Panc1 (cell line): ENCODE measurements at regions not wholly inside any gene's neighbourhood (a gene's known extent, or its start where the extent isn't known, plus 50 kb on each side); places are given as distances from the start of the nearest gene placed in this dataset.

Experiments
- CTCF ChIP-seq: fragments of 450-650 bp; IDR thresholded peaks from 2 replicates; pipeline ENCODE4 v1.5.1; 2017; ENCODE audit warnings: mild to moderate bottlenecking
- POLR2AphosphoS5 ChIP-seq: IDR thresholded peaks from 2 replicates; pipeline ENCODE4 v1.6.1; 2012; ENCODE audit warnings: mild to moderate bottlenecking, low read depth, low read length, moderate library complexity
- SIN3A ChIP-seq: IDR thresholded peaks from 2 replicates; pipeline ENCODE4 v1.6.1; 2012; ENCODE audit warnings: low read depth, mild to moderate bottlenecking, low read length, moderate library complexity, borderline replicate concordance; ENCODE audit not compliant: insufficient read depth

- no peak for TF ChIP-seq CTCF
- TF ChIP-seq SIN3A: no peak
- no peak for TF ChIP-seq POLR2AphosphoS5
These were observed 129.2 kb downstream of the RPS24 start for GRCh38 chr10:78162853-78163252.
